Left renal cortex interstitium (tissue), 4 donors: ENCODE measurements at regions not wholly inside any gene's neighbourhood (a gene's known extent, or its start where the extent isn't known, plus 50 kb on each side); places are given as distances from the start of the nearest gene placed in this dataset.
"Not testable (repeated sequence)": the region's sequence is repeated elsewhere in the genome, so short reads cannot be mapped to it uniquely, and the experiment has no call there.

ENCODE experiments used
- DNase-seq, 4 donors: peaks; one replicate each; pipeline ENCODE4 v3.0.0-alpha.2; 2013; ENCODE audit warnings: low read depth in 4 of 4, low spot score in 2 of 4, missing footprints in 1 of 4

GRCh38 chr2:209008636-209009287 is 415.1 kb upstream of the MAP2 start:
- no peak for DNase-seq

- DNase-seq: not testable (repeated sequence)
These were observed 405.2 kb upstream of the MAP2 start for GRCh38 chr2:209018633-209019032.

GRCh38 chr2:209029249-209029648 is 394.6 kb upstream of the MAP2 start:
- DNase-seq: no peak

- DNase-seq: no peak
These were observed 379.5 kb upstream of the MAP2 start for GRCh38 chr2:209044307-209044706.

- DNase-seq: no peak
These were observed 377.7 kb upstream of the MAP2 start for GRCh38 chr2:209046163-209046562.

- DNase-seq: no peak
These were observed 374.2 kb upstream of the MAP2 start for GRCh38 chr2:209049608-209050007.

- no peak for DNase-seq
These were observed 361.6 kb upstream of the MAP2 start for GRCh38 chr2:209062210-209062609.

- no peak for DNase-seq
These were observed 353.6 kb upstream of the MAP2 start for GRCh38 chr2:209070262-209070661.

- DNase-seq: no peak
These were observed 350.7 kb upstream of the MAP2 start for GRCh38 chr2:209073151-209073550.

- DNase-seq: no peak
These were observed 349.1 kb upstream of the MAP2 start for GRCh38 chr2:209074711-209075110.

GRCh38 chr2:209076151-209076550 is 347.7 kb upstream of the MAP2 start:
- no peak for DNase-seq

- no peak for DNase-seq
These were observed 337.1 kb upstream of the MAP2 start for GRCh38 chr2:209086761-209087160.

- DNase-seq: no peak
These were observed 332.8 kb upstream of the MAP2 start for GRCh38 chr2:209091056-209091455.

- DNase-seq: no peak
These were observed 329.6 kb upstream of the MAP2 start for GRCh38 chr2:209094221-209094620.

GRCh38 chr2:209095432-209095831 is 328.4 kb upstream of the MAP2 start:
- no peak for DNase-seq

- DNase-seq: no peak
These were observed 326.7 kb upstream of the MAP2 start for GRCh38 chr2:209097168-209097567.

- no peak for DNase-seq
These were observed 321.5 kb upstream of the MAP2 start for GRCh38 chr2:209102319-209102718.

- no peak for DNase-seq
These were observed 310.8 kb upstream of the MAP2 start for GRCh38 chr2:209113026-209113425.

GRCh38 chr2:209114588-209115240 is 309.1 kb upstream of the MAP2 start:
- DNase-seq: no peak

GRCh38 chr2:209121691-209122090 is 302.2 kb upstream of the MAP2 start:
- no peak for DNase-seq

- no peak for DNase-seq
These were observed 298.6 kb upstream of the MAP2 start for GRCh38 chr2:209125291-209125690.

GRCh38 chr2:209138079-209138478 is 285.8 kb upstream of the MAP2 start:
- DNase-seq: no peak

GRCh38 chr2:209141142-209141541 is 282.7 kb upstream of the MAP2 start:
- DNase-seq: no peak
